ENCODE measurements at regions not wholly inside any gene's neighbourhood (a gene's known extent, or its start where the extent isn't known, plus 50 kb on each side); places are given as distances from the start of the nearest gene placed in this dataset.

DNA sequence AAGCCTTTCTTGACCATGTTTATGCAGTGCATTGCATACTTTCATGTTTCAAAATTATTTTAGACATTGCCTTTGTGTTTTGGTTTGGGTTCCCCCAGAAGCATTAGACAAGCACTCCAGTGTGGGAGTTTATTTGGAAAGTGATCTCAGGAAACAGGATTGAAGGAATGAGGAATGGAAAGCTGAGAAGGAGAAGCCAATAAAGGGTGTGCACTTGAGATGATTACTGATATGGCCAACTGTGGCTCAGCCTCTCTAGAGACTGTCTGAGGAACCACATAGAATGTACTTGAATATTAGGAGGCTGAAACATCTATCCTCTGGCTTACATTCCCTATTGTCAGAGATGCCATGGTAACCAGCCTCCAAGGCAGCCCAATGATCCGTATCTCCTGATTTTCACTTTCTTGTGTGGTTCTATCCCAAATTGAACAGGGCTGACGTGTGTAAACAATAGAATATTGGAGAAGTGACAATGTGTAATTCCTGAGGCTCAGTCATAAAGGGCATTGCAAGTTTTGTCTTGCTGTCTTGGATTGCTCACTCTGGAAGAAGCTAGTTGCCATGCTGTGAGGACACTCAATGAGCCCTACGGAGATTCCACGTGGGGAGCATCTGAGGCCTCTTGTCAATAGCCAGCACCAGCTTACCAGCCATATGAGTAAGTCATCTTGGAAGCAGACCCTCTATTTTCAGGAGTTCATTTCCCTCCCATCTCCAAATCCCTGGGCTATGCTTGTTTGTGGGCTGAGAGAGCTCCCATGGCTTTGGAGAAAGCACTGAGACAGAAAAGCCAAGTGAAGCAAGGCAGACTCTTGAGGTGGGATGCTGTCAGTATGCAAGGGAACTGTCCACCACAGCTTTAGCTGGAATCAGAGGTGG lies 84.7 kb downstream of the SCN11A start:
- TF ChIP-seq, protein P1, sequence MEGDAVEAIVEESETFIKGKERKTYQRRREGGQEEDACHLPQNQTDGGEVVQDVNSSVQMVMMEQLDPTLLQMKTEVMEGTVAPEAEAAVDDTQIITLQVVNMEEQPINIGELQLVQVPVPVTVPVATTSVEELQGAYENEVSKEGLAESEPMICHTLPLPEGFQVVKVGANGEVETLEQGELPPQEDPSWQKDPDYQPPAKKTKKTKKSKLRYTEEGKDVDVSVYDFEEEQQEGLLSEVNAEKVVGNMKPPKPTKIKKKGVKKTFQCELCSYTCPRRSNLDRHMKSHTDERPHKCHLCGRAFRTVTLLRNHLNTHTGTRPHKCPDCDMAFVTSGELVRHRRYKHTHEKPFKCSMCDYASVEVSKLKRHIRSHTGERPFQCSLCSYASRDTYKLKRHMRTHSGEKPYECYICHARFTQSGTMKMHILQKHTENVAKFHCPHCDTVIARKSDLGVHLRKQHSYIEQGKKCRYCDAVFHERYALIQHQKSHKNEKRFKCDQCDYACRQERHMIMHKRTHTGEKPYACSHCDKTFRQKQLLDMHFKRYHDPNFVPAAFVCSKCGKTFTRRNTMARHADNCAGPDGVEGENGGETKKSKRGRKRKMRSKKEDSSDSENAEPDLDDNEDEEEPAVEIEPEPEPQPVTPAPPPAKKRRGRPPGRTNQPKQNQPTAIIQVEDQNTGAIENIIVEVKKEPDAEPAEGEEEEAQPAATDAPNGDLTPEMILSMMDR (IDR thresholded peaks at IDR 0.05; ENCODE audit: insufficient read depth, low read length, poor library complexity, severe bottlenecking), result no peak
- no peak for DNase-seq (ENCODE audit: extremely low read depth, insufficient read length)
- peaks cover 1% of the 10 kb centered on the region for H3K27me3 ChIP-seq (replicated peaks; ENCODE audit: control insufficient read depth, insufficient read depth, low read length)

DNA sequence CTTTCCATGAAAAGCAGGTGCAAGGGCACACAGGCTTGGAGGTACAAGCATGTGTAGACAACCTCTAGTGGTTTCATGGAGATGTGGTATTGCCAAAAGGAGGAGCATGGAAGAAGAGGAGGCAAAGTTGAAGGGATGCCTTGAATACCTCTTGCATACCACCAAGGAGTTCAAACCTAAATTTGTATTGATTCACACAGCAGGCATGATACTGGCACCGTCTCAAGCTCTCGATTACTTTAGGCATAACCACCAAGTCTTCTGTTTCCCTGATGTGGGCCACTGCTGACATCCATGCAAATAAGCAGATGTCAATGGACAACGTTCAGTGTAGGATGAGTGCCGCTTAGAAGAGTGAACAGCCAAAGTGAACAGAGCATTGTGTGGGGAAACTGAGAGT lies 87.1 kb downstream of the SCN11A start:
- Histone ChIP-seq H3K36me3 (ENCODE audit: control insufficient read depth, insufficient read depth, low read length) (no peaks in the 10 kb centered on the region), H3K4me3 (replicated peaks; ENCODE audit: low read depth, low read length) (no peak overlapping the region), H3K27me3 (replicated peaks; ENCODE audit: control insufficient read depth, insufficient read depth, low read length) (peaks cover 1% of the 10 kb centered on the region)
- TF ChIP-seq, protein P1 (IDR thresholded peaks at IDR 0.05; ENCODE audit: insufficient read depth, low read length, poor library complexity, severe bottlenecking), result no peak
- DNase-seq (ENCODE audit: extremely low read depth, insufficient read length), result no peak

More for the DNA sequence above, 84.7 kb downstream of the SCN11A start:
- Histone ChIP-seq H3K36me3 (ENCODE audit: control insufficient read depth, insufficient read depth, low read length) (no peaks in the 10 kb centered on the region), H3K4me3 (replicated peaks; ENCODE audit: low read depth, low read length) (no peak overlapping the region)

DNA sequence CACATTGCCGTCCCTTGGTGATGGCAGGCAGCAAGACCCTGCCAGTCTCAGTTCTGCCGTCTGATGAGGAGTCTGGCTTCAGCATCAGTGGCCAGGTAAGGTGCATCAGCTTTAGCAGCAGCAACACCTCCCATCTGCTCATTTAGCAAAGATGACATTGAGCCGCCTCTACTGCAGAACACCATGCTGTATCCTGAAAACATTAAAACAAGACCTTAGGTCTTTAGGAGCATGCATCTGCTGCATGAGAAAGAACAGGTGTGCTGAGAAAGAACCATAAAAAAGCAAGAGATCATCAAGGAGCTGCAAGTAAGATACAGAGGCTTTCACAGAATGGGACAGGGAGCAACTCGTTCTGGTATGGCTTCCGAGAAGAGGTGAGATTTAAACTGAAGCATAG lies 87.5 kb downstream of the SCN11A start:
- Histone ChIP-seq H3K36me3 (ENCODE audit: control insufficient read depth, insufficient read depth, low read length) (no peaks in the 10 kb centered on the region), H3K27me3 (replicated peaks; ENCODE audit: control insufficient read depth, insufficient read depth, low read length) (peaks cover 1% of the 10 kb centered on the region), H3K4me3 (replicated peaks; ENCODE audit: low read depth, low read length) (no peak overlapping the region)
- TF ChIP-seq, protein P1 (IDR thresholded peaks at IDR 0.05; ENCODE audit: insufficient read depth, low read length, poor library complexity, severe bottlenecking), result no peak
- no peak for DNase-seq (ENCODE audit: extremely low read depth, insufficient read length)

DNA sequence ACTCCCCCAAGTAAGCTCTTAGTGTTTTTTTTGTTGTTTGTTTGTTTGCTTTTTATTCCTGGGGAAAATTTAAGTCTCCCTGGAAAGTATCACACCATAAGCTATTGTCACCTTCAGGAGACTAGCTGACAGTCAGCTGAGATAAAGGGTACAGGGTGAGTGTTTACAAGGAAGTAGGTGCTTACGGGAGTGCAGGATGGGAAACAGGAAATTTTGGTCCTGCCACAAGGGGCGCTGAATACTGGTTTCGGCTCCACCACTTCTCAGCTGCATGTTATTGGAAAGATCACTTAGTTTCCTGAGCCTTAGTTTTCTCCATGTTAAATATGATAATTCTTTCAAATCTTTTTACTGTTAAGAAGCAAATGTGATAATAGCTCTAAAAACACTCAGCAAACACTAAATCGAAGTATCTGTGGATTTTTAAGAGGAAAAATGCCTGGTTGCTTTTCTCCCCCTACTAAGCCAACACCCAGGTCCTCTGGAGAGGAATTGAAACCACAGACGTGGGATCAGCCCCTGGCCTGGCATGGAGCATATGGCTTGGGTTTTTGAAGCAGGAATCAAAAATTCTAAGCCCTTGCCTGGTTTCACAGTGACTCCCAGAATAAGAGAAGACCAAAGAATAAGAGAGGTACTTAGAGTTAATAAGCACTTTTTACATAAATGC lies 90.7 kb downstream of the SCN11A start:
- peaks cover 1% of the 10 kb centered on the region; the same call in 1 of the 2 replicates for H3K27me3 ChIP-seq (replicated peaks; ENCODE audit: control insufficient read depth, insufficient read depth, low read length)
- H3K4me3 ChIP-seq (replicated peaks; ENCODE audit: low read depth, low read length), result no peak overlapping the region
- DNase-seq (ENCODE audit: extremely low read depth, insufficient read length), result no peak
- TF ChIP-seq, protein P1 (IDR thresholded peaks at IDR 0.05; ENCODE audit: insufficient read depth, low read length, poor library complexity, severe bottlenecking), result peak; percentile 68
- no peaks in the 10 kb centered on the region for H3K36me3 ChIP-seq (ENCODE audit: control insufficient read depth, insufficient read depth, low read length)

DNA sequence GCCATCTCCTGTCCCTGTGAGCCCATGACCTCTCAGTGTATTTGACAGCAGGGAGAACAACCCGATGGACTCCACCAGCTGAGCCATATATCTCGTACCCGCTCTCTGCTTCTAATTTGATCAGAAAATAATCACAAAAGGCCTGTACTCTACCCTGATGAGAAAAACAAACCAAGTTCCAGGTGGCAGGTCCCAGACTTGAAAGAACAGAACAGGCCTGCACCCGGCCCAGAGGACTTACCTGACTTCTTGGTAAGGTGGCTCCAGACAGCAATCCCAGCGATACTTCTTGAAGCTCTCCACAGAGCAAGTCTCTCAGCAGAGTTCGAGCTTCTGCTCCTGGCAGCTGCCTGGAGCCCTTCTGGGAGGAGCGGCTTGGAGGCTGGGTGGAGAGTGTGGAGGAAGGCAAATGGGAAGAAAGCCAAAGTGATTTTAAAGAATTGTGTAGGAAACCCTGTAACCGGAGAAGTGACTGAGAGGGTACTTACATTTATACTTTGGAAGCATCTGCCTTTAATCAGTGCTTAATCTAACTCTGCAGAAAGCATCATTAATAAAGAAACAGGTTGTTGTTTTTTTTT lies 91.6 kb downstream of the SCN11A start:
- no peak for DNase-seq (ENCODE audit: extremely low read depth, insufficient read length)
- Histone ChIP-seq H3K27me3 (replicated peaks; ENCODE audit: control insufficient read depth, insufficient read depth, low read length) (peaks cover 1% of the 10 kb centered on the region; the same call in 1 of the 2 replicates), H3K36me3 (ENCODE audit: control insufficient read depth, insufficient read depth, low read length) (no peaks in the 10 kb centered on the region), H3K4me3 (replicated peaks; ENCODE audit: low read depth, low read length) (no peak overlapping the region)
- TF ChIP-seq, protein P1 (IDR thresholded peaks at IDR 0.05; ENCODE audit: insufficient read depth, low read length, poor library complexity, severe bottlenecking), result no peak

Data from GM06990 (cell line).